Hepatocyte (in vitro differentiated cells): ENCODE measurements at regions not wholly inside any gene's neighbourhood (a gene's known extent, or its start where the extent isn't known, plus 50 kb on each side); places are given as distances from the start of the nearest gene placed in this dataset.

Source experiments
- EZH2 ChIP-seq: fragments of 200-600 bp; sonication (generic); IDR thresholded peaks from 2 replicates; pipeline ENCODE4 v1.6.1; 2016; ENCODE audit warnings: antibody characterized with exemption, mild to moderate bottlenecking, borderline replicate concordance
- EZH2phosphoT487 ChIP-seq: fragments of 200-600 bp; sonication (generic); IDR thresholded peaks from one replicate; pipeline ENCODE4 v1.6.1; 2018; ENCODE audit warnings: antibody characterized with exemption, mild to moderate bottlenecking, low read depth, moderate library complexity; ENCODE audit not compliant: unreplicated experiment, severe bottlenecking
- TF ChIP-seq, protein P1 (sequence below): fragments of 200-600 bp; sonication (generic); IDR thresholded peaks from 2 replicates; pipeline ENCODE4 v1.5.1; 2016; ENCODE audit warnings: antibody characterized with exemption, mild to moderate bottlenecking; ENCODE audit not compliant: poor library complexity

DNA sequence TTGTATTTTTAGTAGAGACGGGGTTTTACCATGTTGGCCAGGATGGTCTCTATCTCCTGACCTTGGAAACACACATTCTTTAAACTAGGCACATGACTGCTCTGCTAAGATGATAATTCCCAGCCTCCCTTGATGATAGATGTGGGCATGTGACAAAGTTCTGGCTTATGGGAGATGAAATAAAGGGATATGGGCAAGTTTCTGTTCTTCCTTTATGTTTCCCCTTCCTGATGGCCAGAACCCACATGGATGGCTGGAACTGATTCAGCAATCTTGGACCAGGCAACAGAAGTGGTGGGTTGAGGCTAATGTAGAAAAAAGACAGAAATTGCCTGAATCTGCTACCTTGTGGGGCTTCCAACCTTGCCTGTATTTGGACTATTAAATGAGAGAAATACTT is 60.7 kb upstream of the NRP1 start:
- TF ChIP-seq, protein P1, sequence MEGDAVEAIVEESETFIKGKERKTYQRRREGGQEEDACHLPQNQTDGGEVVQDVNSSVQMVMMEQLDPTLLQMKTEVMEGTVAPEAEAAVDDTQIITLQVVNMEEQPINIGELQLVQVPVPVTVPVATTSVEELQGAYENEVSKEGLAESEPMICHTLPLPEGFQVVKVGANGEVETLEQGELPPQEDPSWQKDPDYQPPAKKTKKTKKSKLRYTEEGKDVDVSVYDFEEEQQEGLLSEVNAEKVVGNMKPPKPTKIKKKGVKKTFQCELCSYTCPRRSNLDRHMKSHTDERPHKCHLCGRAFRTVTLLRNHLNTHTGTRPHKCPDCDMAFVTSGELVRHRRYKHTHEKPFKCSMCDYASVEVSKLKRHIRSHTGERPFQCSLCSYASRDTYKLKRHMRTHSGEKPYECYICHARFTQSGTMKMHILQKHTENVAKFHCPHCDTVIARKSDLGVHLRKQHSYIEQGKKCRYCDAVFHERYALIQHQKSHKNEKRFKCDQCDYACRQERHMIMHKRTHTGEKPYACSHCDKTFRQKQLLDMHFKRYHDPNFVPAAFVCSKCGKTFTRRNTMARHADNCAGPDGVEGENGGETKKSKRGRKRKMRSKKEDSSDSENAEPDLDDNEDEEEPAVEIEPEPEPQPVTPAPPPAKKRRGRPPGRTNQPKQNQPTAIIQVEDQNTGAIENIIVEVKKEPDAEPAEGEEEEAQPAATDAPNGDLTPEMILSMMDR, result no peak
- no peak for TF ChIP-seq EZH2phosphoT487
- TF ChIP-seq EZH2, result no peak
